ENCODE measurements at regions not wholly inside any gene's neighbourhood (a gene's known extent, or its start where the extent isn't known, plus 50 kb on each side); places are given as distances from the start of the nearest gene placed in this dataset.

- WGBS (ENCODE audit: insufficient coverage, insufficient replicate concordance, low lambda C conversion rate, missing lambda C conversion rate): 20% methylated on average over 13 of the region's 13 CpGs
- Histone ChIP-seq H2AFZ (ENCODE audit: control insufficient read depth, low read depth, low read length) (no peak overlapping the region), H3K4me2 (ENCODE audit: control insufficient read depth, insufficient read depth) (no peak overlapping the region), H3K27me3 (replicated peaks in 1 of 2; ENCODE audit: control insufficient read depth in 2 of 2, insufficient read depth in 2 of 2, low read length in 1 of 2) (peaks cover 4 to 8% of the 10 kb centered on the region in 2 experiments; a peak in 2 of 4 replicates), H3K79me2 (ENCODE audit: control insufficient read depth, insufficient read depth, low read length) (no peaks in the 10 kb centered on the region), H3K9ac (ENCODE audit: control insufficient read depth, insufficient read depth, low read length) (no peak overlapping the region), H3K4me3 (no peak overlapping the region), H3K36me3 (ENCODE audit: control insufficient read depth in 2 of 2, insufficient read depth in 2 of 2, low read length in 1 of 2) (no peaks in the 10 kb centered on the region), H3K4me1 (ENCODE audit: control insufficient read depth, insufficient read depth, low read length) (no peaks in the 10 kb centered on the region), H3K27ac (ENCODE audit: control insufficient read depth, insufficient read depth) (no peak overlapping the region), H3K9me3 (replicated peaks; ENCODE audit: control insufficient read depth, insufficient read depth, low read length) (no peaks in the 10 kb centered on the region), H4K20me1 (ENCODE audit: control insufficient read depth, insufficient read depth) (peaks cover 2% of the 10 kb centered on the region; the same call in 1 of the 2 replicates)
- FAIRE-seq (no peak), ATAC-seq (peak; percentile 67), DNase-seq (ENCODE audit: low read depth, low spot score) (no peak)
- intact Hi-C loops (cut with micrococcal nuclease; ENCODE audit: unreplicated experiment): no loop called here
- ChIA-PET CTCF (interaction anchor here (0.6 to 0.7 kb wide), 3 partner anchors 136 to 771 kb away, joined by 3 read pairs; no protein-coding TSS in a partner anchor), RAD21 (ENCODE audit: unreplicated experiment) (no interaction called here), SMC1A (ENCODE audit: uncharacterized antibody, unreplicated experiment) (no interaction called here), POLR2A (no interaction called here)
- no TSS peak for BruUV-seq (replicated peaks)
- TF ChIP-seq TCF12 (IDR thresholded peaks at IDR 0.05; ENCODE audit: low read depth, low read length) (no peak), CTCF (IDR thresholded peaks at IDR 0.05 in 2 of 3, conservative IDR thresholded peaks at IDR 0.05 in 1 of 3; ENCODE audit: control insufficient read depth in 2 of 3, extremely low read depth in 1 of 3, insufficient read depth in 1 of 3, low read depth in 3 of 3, low read length in 3 of 3) (peak; percentile 48 to 72 (median 69)), CEBPB (IDR thresholded peaks at IDR 0.05; ENCODE audit: borderline replicate concordance in 1 of 2, low read depth in 2 of 2, low read length in 2 of 2) (no peak)
- in situ Hi-C loops (cut with MboI): no loop called here
Measured at GRCh38 chr2:120520929-120521912, 175.3 kb downstream of the INHBB start.

Measured in GM12878 (cell line).